B cell (primary cell): ENCODE measurements at regions not wholly inside any gene's neighbourhood (a gene's known extent, or its start where the extent isn't known, plus 50 kb on each side); places are given as distances from the start of the nearest gene placed in this dataset.

Experiments
- ATAC-seq: fragments of 200-7000 bp; cut with Tn5 transposase; one replicate; pipeline ENCODE4 v1.10.0; 2021; ENCODE audit warnings: low read depth, mild to moderate bottlenecking, moderate number of reproducible peaks, moderate library complexity
- CTCF ChIA-PET: fragments of 350-600 bp; sonication (Branson Sonifier 250); formaldehyde crosslinking; loops from one replicate; lab custom pipeline; 2021; ENCODE audit warnings: antibody characterized with exemption, inconsistent platforms; lab: Charles Lee
- POLR2A ChIA-PET: fragments of 350-600 bp; sonication (Branson Sonifier 250); formaldehyde crosslinking; loops from one replicate; lab custom pipeline; 2021; ENCODE audit warnings: antibody characterized with exemption; lab: Charles Lee
- DNase-seq: peaks from one replicate; pipeline ENCODE4 v3.0.0; 2013
- H2AFZ ChIP-seq: 2 replicates; pipeline ENCODE4 v1.6.1; 2012; ENCODE audit warnings: mild to moderate bottlenecking, low read depth, low read length; ENCODE audit not compliant: insufficient read depth, poor library complexity, severe bottlenecking
- H3K27ac ChIP-seq, 2 donors: 1 replicate in 1 of 2; 2 replicates in 1 of 2; pipeline ENCODE4 v1.5.1; 2012 to 2013; ENCODE audit warnings: low read length in 2 of 2, mild to moderate bottlenecking in 2 of 2, moderate library complexity in 1 of 2
- H3K27me3 ChIP-seq, 4 experiments: fragments of 200-600 bp in 1 of 4; sonication (generic) in 1 of 4; replicated peaks in 1 of 4; 1 replicate in 2 of 4; 2 replicates in 2 of 4; pipeline versions ENCODE4 v1.6.1 to v1.7.0; 2013 to 2016; ENCODE audit warnings: low read length in 3 of 4, mild to moderate bottlenecking in 2 of 4, mixed read lengths in 1 of 4, moderate library complexity in 1 of 4; ENCODE audit not compliant: insufficient read depth in 4 of 4, control insufficient read depth in 3 of 4; ENCODE audit errors: control extremely low read depth in 1 of 4
- H3K36me3 ChIP-seq, 2 experiments: replicated peaks in 1 of 2; 1 replicate in 1 of 2; 2 replicates in 1 of 2; pipeline versions ENCODE4 v1.6.1 to v1.7.1; 2013; ENCODE audit warnings: low read length in 1 of 2; ENCODE audit not compliant: insufficient read depth in 2 of 2, control insufficient read depth in 1 of 2; ENCODE audit errors: control extremely low read depth in 1 of 2, extremely low read depth in 1 of 2
- H3K4me1 ChIP-seq, 2 donors: fragments of 200-600 bp in 1 of 2; sonication (generic) in 1 of 2; 1 replicate in 1 of 2; 2 replicates in 1 of 2; pipeline versions ENCODE4 v1.5.1 to v1.6.1; 2013 to 2017; ENCODE audit warnings: low read length in 2 of 2; ENCODE audit not compliant: control insufficient read depth in 2 of 2, insufficient read depth in 2 of 2
- H3K4me2 ChIP-seq: replicated peaks from 2 replicates; pipeline ENCODE3; 2012; ENCODE audit warnings: mild to moderate bottlenecking, low read depth, low read length; ENCODE audit not compliant: poor library complexity, severe bottlenecking
- H3K4me3 ChIP-seq, 5 experiments: fragments of 200-600 bp in 1 of 5; sonication (generic) in 1 of 5; 1 replicate in 3 of 5; 2 replicates in 2 of 5; pipeline versions ENCODE4 v1.5.1 to v1.7.0; 2011 to 2016; ENCODE audit warnings: low read length in 4 of 5, mild to moderate bottlenecking in 4 of 5, low read depth in 2 of 5, control low read depth in 1 of 5, moderate library complexity in 1 of 5; ENCODE audit not compliant: insufficient read depth in 1 of 5; ENCODE audit errors: control extremely low read depth in 1 of 5, extremely low read depth in 1 of 5
- H3K79me2 ChIP-seq: fragments of 200-600 bp; sonication (generic); one replicate; pipeline ENCODE4 v1.6.0; 2016; ENCODE audit warnings: low read length; ENCODE audit not compliant: control insufficient read depth, insufficient read depth
- H3K9ac ChIP-seq: fragments of 200-600 bp; sonication (generic); 2 replicates; pipeline ENCODE4 v1.6.1; 2017; ENCODE audit warnings: mild to moderate bottlenecking, low read length, moderate library complexity
- H3K9me3 ChIP-seq, 3 donors: one replicate each; pipeline versions ENCODE4 v1.6.1 to v1.7.1; 2013; ENCODE audit warnings: low read length in 2 of 3; ENCODE audit not compliant: control insufficient read depth in 2 of 3, insufficient read depth in 1 of 3; ENCODE audit errors: control extremely low read depth in 1 of 3
- H4K20me1 ChIP-seq: 2 replicates; pipeline ENCODE4 v1.6.0; 2012; ENCODE audit warnings: mild to moderate bottlenecking, low read length; ENCODE audit not compliant: insufficient read depth, control insufficient read depth, poor library complexity, severe bottlenecking
- H3K27ac Mint-ChIP-seq: one replicate; pipeline ENCODE4 v1.8.0; 2021; ENCODE audit warnings: mixed read lengths
- H3K27me3 Mint-ChIP-seq: one replicate; pipeline ENCODE4 v1.8.0; 2021; ENCODE audit warnings: mixed read lengths
- H3K4me1 Mint-ChIP-seq: one replicate; pipeline ENCODE4 v1.8.0; 2021; ENCODE audit warnings: mixed read lengths
- H3K4me3 Mint-ChIP-seq: one replicate; pipeline ENCODE4 v1.8.0; 2021; ENCODE audit warnings: mixed read lengths
- H3K9me3 Mint-ChIP-seq: one replicate; pipeline ENCODE4 v1.8.0; 2022; ENCODE audit warnings: mixed read lengths; ENCODE audit not compliant: insufficient read depth
- CTCF ChIP-seq: fragments of 200-600 bp; IDR thresholded peaks from one replicate; pipeline ENCODE4 v1.8.0; 2022; ENCODE audit warnings: antibody characterized with exemption, mild to moderate bottlenecking
- EZH2 ChIP-seq: IDR thresholded peaks from 2 replicates; pipeline ENCODE4 v1.6.1; 2012; ENCODE audit warnings: borderline replicate concordance, low read depth, mild to moderate bottlenecking, moderate library complexity, low read length; ENCODE audit not compliant: insufficient read depth, poor library complexity, severe bottlenecking
- WGBS: methylation state at CpG from one replicate; pipeline ENCODE4 v1.1.5; 2013; ENCODE audit warnings: missing lambda C conversion rate; ENCODE audit not compliant: insufficient coverage; 5-methylcytosine and 5-hydroxymethylcytosine counted together
- intact Hi-C: fragments of 100-400 bp; cut with micrococcal nuclease; formaldehyde crosslinking; loops from one replicate; pipeline ENCODE4 v1.10.0; 2022

- Mint-ChIP-seq H3K27me3 (no peaks in the 10 kb centered on the region), H3K4me1 (no peaks in the 10 kb centered on the region), H3K9me3 (peaks cover 2% of the 10 kb centered on the region), H3K4me3 (no peak overlapping the region), H3K27ac (no peak overlapping the region)
- no peaks in the 10 kb centered on the region for H3K4me1 ChIP-seq
- no peak overlapping the region for H3K27ac ChIP-seq
- H3K27me3 ChIP-seq: no peaks in the 10 kb centered on the region
- no peaks in the 10 kb centered on the region for H3K9me3 ChIP-seq
- H3K79me2 ChIP-seq: no peaks in the 10 kb centered on the region
- no peak overlapping the region for H3K4me3 ChIP-seq
- ChIA-PET CTCF (no interaction called here), POLR2A (no interaction called here)
- H3K4me2 ChIP-seq: no peak overlapping the region
- H2AFZ ChIP-seq: no peak overlapping the region
- no peaks in the 10 kb centered on the region for H3K36me3 ChIP-seq
- WGBS: no CpG with 5 or more reads among the region's 1 CpG
- TF ChIP-seq EZH2 (no peak), CTCF (no peak)
- H4K20me1 ChIP-seq: no peaks in the 10 kb centered on the region
- ATAC-seq: no peak
- DNase-seq: no peak
- no peak overlapping the region for H3K9ac ChIP-seq
- intact Hi-C loops: no loop called here
Observed at GRCh38 chr13:69633044-69633443, 474.6 kb upstream of the ATXN8OS start.

- Mint-ChIP-seq H3K27ac (no peak overlapping the region), H3K4me1 (no peaks in the 10 kb centered on the region), H3K9me3 (no peaks in the 10 kb centered on the region), H3K4me3 (no peak overlapping the region), H3K27me3 (no peaks in the 10 kb centered on the region)
- ChIA-PET CTCF (no interaction called here), POLR2A (no interaction called here)
- no peak for DNase-seq
- Histone ChIP-seq H3K4me1 (no peaks in the 10 kb centered on the region), H3K9me3 (peaks cover 0 to 1% (median 0%) of the 10 kb centered on the region in 3 donors), H3K4me3 (no peak overlapping the region), H3K36me3 (no peaks in the 10 kb centered on the region), H3K79me2 (no peaks in the 10 kb centered on the region), H3K4me2 (no peak overlapping the region), H3K9ac (no peak overlapping the region), H2AFZ (no peak overlapping the region), H4K20me1 (no peaks in the 10 kb centered on the region), H3K27me3 (no peaks in the 10 kb centered on the region), H3K27ac (no peak overlapping the region)
- no peak for TF ChIP-seq EZH2
- TF ChIP-seq CTCF: no peak
- no peak for ATAC-seq
- intact Hi-C loops: no loop called here
Observed at GRCh38 chr13:69623973-69624372, 483.7 kb upstream of the ATXN8OS start.
